GM12878 (cell line): ENCODE measurements at regions not wholly inside any gene's neighbourhood (a gene's known extent, or its start where the extent isn't known, plus 50 kb on each side); places are given as distances from the start of the nearest gene placed in this dataset.

Source experiments
- ATAC-seq: fragments of 200-7000 bp; cut with Tn5 transposase; 3 replicates; pipeline ENCODE4 v1.9.1; 2020; ENCODE audit warnings: mild to moderate bottlenecking, moderate library complexity
- BruUV-seq: library from RNA; stranded (reverse); fragments of 400-500 nt; replicated peaks from 2 replicates; lab custom pipeline; 2021; lab: Mats Ljungman, UMichigan
- CTCF ChIA-PET: fragments of 300-600 bp; sonication (Branson Sonifier 250); formaldehyde crosslinking; extraction: SDS; loops from one replicate; lab custom pipeline; 2021; ENCODE audit warnings: inconsistent platforms; lab: Yijun Ruan, JAX
- POLR2A ChIA-PET: fragments of 350-600 bp; formaldehyde crosslinking; extraction: SDS; loops from one replicate; lab custom pipeline; 2021; ENCODE audit warnings: inconsistent platforms; lab: Charles Lee
- RAD21 ChIA-PET: fragments of 300-600 bp; sonication (Branson Sonifier 250); formaldehyde crosslinking; loops from one replicate; lab custom pipeline; 2023; ENCODE audit warnings: antibody characterized with exemption; ENCODE audit not compliant: unreplicated experiment; lab: Charles Lee
- SMC1A ChIA-PET: fragments of 300-600 bp; sonication (Branson Sonifier 250); formaldehyde crosslinking; loops from one replicate; lab custom pipeline; 2023; ENCODE audit not compliant: unreplicated experiment, uncharacterized antibody; lab: Charles Lee
- DNase-seq: peaks from one replicate; pipeline ENCODE4 v3.0.0-alpha.2; 2011; ENCODE audit warnings: low read depth, low spot score
- FAIRE-seq: peaks from 3 replicates; lab custom pipeline; 2011; peaks lifted over from hg19 to GRCh38; lab: Jason Lieb, UNC
- H2AFZ ChIP-seq: 2 replicates; pipeline ENCODE4 v1.6.0; 2011; ENCODE audit warnings: low read depth, low read length, control low read depth; ENCODE audit not compliant: control insufficient read depth
- H3K27ac ChIP-seq: 2 replicates; pipeline ENCODE4 v1.5.1; 2011; ENCODE audit warnings: control low read depth; ENCODE audit not compliant: control insufficient read depth, insufficient read depth
- H3K27me3 ChIP-seq, 2 experiments: replicated peaks in 1 of 2; 2 replicates each; pipeline versions ENCODE4 v1.6.0 to v1.6.1; 2011; ENCODE audit warnings: low read length in 1 of 2; ENCODE audit not compliant: control insufficient read depth in 2 of 2, insufficient read depth in 2 of 2
- H3K36me3 ChIP-seq, 2 experiments: 2 replicates each; pipeline ENCODE4 v1.5.1; 2011; ENCODE audit warnings: low read length in 1 of 2; ENCODE audit not compliant: control insufficient read depth in 2 of 2, insufficient read depth in 2 of 2
- H3K4me1 ChIP-seq: 2 replicates; pipeline ENCODE4 v1.6.1; 2011; ENCODE audit warnings: mild to moderate bottlenecking, low read length, moderate library complexity, mixed read lengths; ENCODE audit not compliant: control insufficient read depth, insufficient read depth
- H3K4me2 ChIP-seq: 2 replicates; pipeline ENCODE4 v1.6.0; 2011; ENCODE audit warnings: control low read depth; ENCODE audit not compliant: control insufficient read depth, insufficient read depth
- H3K4me3 ChIP-seq: fragments of 200-600 bp; sonication (generic); 2 replicates; pipeline ENCODE4 v1.5.1; 2016
- H3K79me2 ChIP-seq: 2 replicates; pipeline ENCODE4 v1.6.0; 2011; ENCODE audit warnings: low read length; ENCODE audit not compliant: control insufficient read depth, insufficient read depth
- H3K9ac ChIP-seq: 2 replicates; pipeline ENCODE4 v1.8.0; 2011; ENCODE audit warnings: low read length, control low read depth, mixed read lengths; ENCODE audit not compliant: control insufficient read depth, insufficient read depth
- H3K9me3 ChIP-seq: replicated peaks from 3 replicates; pipeline ENCODE4 v1.5.1; 2011; ENCODE audit warnings: mild to moderate bottlenecking, low read length; ENCODE audit not compliant: control insufficient read depth, insufficient read depth
- H4K20me1 ChIP-seq: 2 replicates; pipeline ENCODE4 v1.6.0; 2011; ENCODE audit not compliant: control insufficient read depth, insufficient read depth
- BCL11A ChIP-seq: IDR thresholded peaks from 2 replicates; pipeline ENCODE4 v1.6.1; 2011; ENCODE audit warnings: low read depth, low read length
- CEBPZ ChIP-seq: fragments of 150-350 bp; IDR thresholded peaks from 2 replicates; pipeline ENCODE4 v1.6.1; 2016; ENCODE audit warnings: low read depth, low read length
- CHD4 ChIP-seq: fragments of 200-600 bp; sonication (generic); IDR thresholded peaks from 2 replicates; pipeline ENCODE4 v1.6.1; 2016; ENCODE audit warnings: mild to moderate bottlenecking
- EED ChIP-seq: sonication (generic); IDR thresholded peaks from 2 replicates; pipeline ENCODE4 v1.6.1; 2016; ENCODE audit warnings: antibody characterized with exemption, low read depth
- ESRRA ChIP-seq: IDR thresholded peaks from 2 replicates; pipeline ENCODE4 v1.6.1; 2012; ENCODE audit warnings: mild to moderate bottlenecking, low read length, improper control_type of control experiment
- FOS ChIP-seq: IDR thresholded peaks from 3 replicates; pipeline ENCODE4 v1.6.1; 2011; ENCODE audit warnings: borderline replicate concordance; ENCODE audit not compliant: insufficient read length; ENCODE audit errors: extremely low read depth
- KLF5 ChIP-seq: fragments of 450-650 bp; IDR thresholded peaks from 2 replicates; pipeline ENCODE4 v1.6.1; 2014; ENCODE audit warnings: mild to moderate bottlenecking; ENCODE audit not compliant: partially characterized antibody
- PRDM15 ChIP-seq: fragments of 450-650 bp; formaldehyde crosslinking; IDR thresholded peaks from 2 replicates; pipeline ENCODE4 v1.4.0; 2020; ENCODE audit warnings: mild to moderate bottlenecking, moderate library complexity
- RBBP5 ChIP-seq: fragments of 200-600 bp; sonication (generic); conservative IDR thresholded peaks from 2 replicates; pipeline ENCODE4 v1.6.1; 2016
- SMAD1 ChIP-seq: fragments of 450-650 bp; IDR thresholded peaks from 2 replicates; pipeline ENCODE4 v1.6.1; 2018; ENCODE audit warnings: mild to moderate bottlenecking, low read depth; ENCODE audit not compliant: partially characterized antibody
- SP1 ChIP-seq: IDR thresholded peaks from one replicate; pipeline ENCODE4 v1.6.1; 2011; ENCODE audit warnings: low read depth, low read length
- SPI1 ChIP-seq: IDR thresholded peaks from 2 replicates; pipeline ENCODE4 v1.6.1; 2011; ENCODE audit warnings: low read depth, mild to moderate bottlenecking, low read length, moderate library complexity, borderline replicate concordance; ENCODE audit not compliant: insufficient read depth
- ZNF217 ChIP-seq: fragments of 450-650 bp; IDR thresholded peaks from 2 replicates; pipeline ENCODE4 v1.6.1; 2017; ENCODE audit warnings: antibody characterized with exemption, mild to moderate bottlenecking
- WGBS: methylation state at CpG from one replicate; pipeline ENCODE4 v1.1.6; 2016; ENCODE audit warnings: low lambda C conversion rate; ENCODE audit not compliant: insufficient replicate concordance, insufficient coverage; ENCODE audit errors: missing lambda C conversion rate; 5-methylcytosine and 5-hydroxymethylcytosine counted together
- in situ Hi-C: fragments of 300-500 bp; cut with MboI; formaldehyde crosslinking; loops from 9 replicates; pipeline ENCODE4 v1.14.3; 2018; ENCODE audit warnings: mixed read lengths
- intact Hi-C: fragments of 100-400 bp; cut with micrococcal nuclease; formaldehyde crosslinking; loops from one replicate; pipeline ENCODE4 v1.14.2; 2022; ENCODE audit not compliant: unreplicated experiment

GRCh38 chr1:235054936-235055335 is 73.7 kb downstream of the TOMM20 start:
- Histone ChIP-seq H3K4me2 (no peak overlapping the region), H3K9me3 (no peaks in the 10 kb centered on the region), H3K79me2 (no peaks in the 10 kb centered on the region), H3K36me3 (no peaks in the 10 kb centered on the region), H3K4me3 (no peak overlapping the region), H3K27me3 (no peaks in the 10 kb centered on the region), H2AFZ (no peak overlapping the region), H3K4me1 (peaks cover 20% of the 10 kb centered on the region), H3K9ac (no peak overlapping the region), H4K20me1 (no peaks in the 10 kb centered on the region), H3K27ac (no peak overlapping the region)
- 89% methylated on average over 13 of the region's 13 CpGs for WGBS
- no peak for ATAC-seq
- SMC1A ChIA-PET, result interaction anchor here (0.8 to 10.3 kb wide), 3 partner anchors 11 to 38 kb away, joined by 4 to 90 read pairs (median 5); no protein-coding TSS in a partner anchor
- no peak for DNase-seq
- RAD21 ChIA-PET, result no interaction called here
- no peak for TF ChIP-seq ZNF217
- no peak for TF ChIP-seq SP1
- no peak for TF ChIP-seq BCL11A
- TF ChIP-seq CEBPZ, result no peak
- no peak for TF ChIP-seq EED
- no peak for TF ChIP-seq RBBP5
- TF ChIP-seq PRDM15, result no peak
- TF ChIP-seq SPI1, result no peak
- TF ChIP-seq FOS, result no peak
- no peak for TF ChIP-seq SMAD1
- no peak for TF ChIP-seq KLF5
- TF ChIP-seq CHD4, result no peak
- no peak for TF ChIP-seq ESRRA
- BruUV-seq, result no TSS peak
- CTCF ChIA-PET, result interaction anchor here (0.6 to 1.3 kb wide), 2 partner anchors 10 to 466 kb away, joined by 3 read pairs; no protein-coding TSS in a partner anchor
- in situ Hi-C loops (no loop called here), intact Hi-C loops (no loop called here)
- no peak for FAIRE-seq
- POLR2A ChIA-PET, result interaction anchor here (0.9 kb wide), 1 partner anchor 43 kb away, joined by 3 read pairs; no protein-coding TSS in a partner anchor
